MM.1S (cell line): ENCODE measurements at regions not wholly inside any gene's neighbourhood (a gene's known extent, or its start where the extent isn't known, plus 50 kb on each side); places are given as distances from the start of the nearest gene placed in this dataset.

Experiments
- DNase-seq: peaks from one replicate; pipeline ENCODE4 v3.0.0-alpha.2; 2015
- H2AFZ ChIP-seq: fragments of 300-600 bp; sonication (generic); 2 replicates; pipeline ENCODE4 v1.6.0; 2016; ENCODE audit warnings: antibody characterized with exemption, low read length
- H3F3A ChIP-seq: fragments of 300-600 bp; sonication (generic); 2 replicates; pipeline ENCODE4 v1.6.1; 2016; ENCODE audit warnings: mild to moderate bottlenecking, antibody characterized with exemption, low read length, moderate library complexity, mixed read lengths; ENCODE audit not compliant: insufficient read depth
- H3K27ac ChIP-seq: fragments of 300-600 bp; sonication (generic); 2 replicates; pipeline ENCODE4 v1.5.1; 2016; ENCODE audit warnings: mild to moderate bottlenecking, low read length
- H3K27me3 ChIP-seq: fragments of 300-600 bp; sonication (generic); replicated peaks from 2 replicates; pipeline ENCODE4 v1.6.0; 2016; ENCODE audit warnings: low read length; ENCODE audit not compliant: insufficient read depth
- H3K36me3 ChIP-seq: fragments of 300-600 bp; sonication (generic); replicated peaks from 2 replicates; pipeline ENCODE4 v1.6.1; 2016; ENCODE audit warnings: mild to moderate bottlenecking, low read length, mixed read lengths; ENCODE audit not compliant: insufficient read depth
- H3K4me1 ChIP-seq: fragments of 300-600 bp; sonication (generic); 2 replicates; pipeline ENCODE4 v1.6.1; 2016; ENCODE audit warnings: low read length, mixed read lengths
- H3K4me2 ChIP-seq: fragments of 300-600 bp; sonication (generic); 2 replicates; pipeline ENCODE4 v1.6.0; 2016; ENCODE audit warnings: low read depth, low read length
- H3K4me3 ChIP-seq: fragments of 300-600 bp; sonication (generic); 2 replicates; pipeline ENCODE4 v1.5.1; 2016; ENCODE audit warnings: low read length, mixed read lengths
- H3K79me2 ChIP-seq: fragments of 300-600 bp; sonication (generic); 2 replicates; pipeline ENCODE4 v1.6.1; 2016; ENCODE audit warnings: mixed run types, low read length, mixed read lengths
- H3K9ac ChIP-seq: fragments of 300-600 bp; sonication (generic); 2 replicates; pipeline ENCODE4 v1.6.1; 2016; ENCODE audit warnings: low read length, mixed read lengths
- H3K9me2 ChIP-seq: fragments of 300-600 bp; sonication (generic); replicated peaks from 2 replicates; pipeline ENCODE4 v1.6.1; 2016; ENCODE audit warnings: mild to moderate bottlenecking, low read length, mixed read lengths; ENCODE audit not compliant: insufficient read depth
- H3K9me3 ChIP-seq: fragments of 300-600 bp; sonication (generic); replicated peaks from 2 replicates; pipeline ENCODE4 v1.6.1; 2016; ENCODE audit warnings: mild to moderate bottlenecking, low read length, mixed read lengths; ENCODE audit not compliant: insufficient read depth
- H4K20me1 ChIP-seq: fragments of 300-600 bp; sonication (generic); 2 replicates; pipeline ENCODE4 v1.6.1; 2016; ENCODE audit warnings: mild to moderate bottlenecking, low read length, moderate library complexity, mixed read lengths; ENCODE audit not compliant: insufficient read depth
- EZH2 ChIP-seq: fragments of 300-600 bp; sonication (generic); optimal IDR thresholded peaks from 2 replicates; pipeline ENCODE3; 2017; ENCODE audit warnings: low read depth, mild to moderate bottlenecking, antibody characterized with exemption, low read length, mixed read lengths
- EZH2phosphoT487 ChIP-seq: fragments of 300-600 bp; sonication (generic); IDR thresholded peaks from 2 replicates; pipeline ENCODE4 v1.6.1; 2018; ENCODE audit warnings: antibody characterized with exemption, low read length
- TF ChIP-seq, protein P1 (sequence below): fragments of 300-600 bp; sonication (generic); IDR thresholded peaks from 2 replicates; pipeline ENCODE4 v1.5.1; 2016; ENCODE audit warnings: antibody characterized with exemption, low read length, mixed read lengths

DNA sequence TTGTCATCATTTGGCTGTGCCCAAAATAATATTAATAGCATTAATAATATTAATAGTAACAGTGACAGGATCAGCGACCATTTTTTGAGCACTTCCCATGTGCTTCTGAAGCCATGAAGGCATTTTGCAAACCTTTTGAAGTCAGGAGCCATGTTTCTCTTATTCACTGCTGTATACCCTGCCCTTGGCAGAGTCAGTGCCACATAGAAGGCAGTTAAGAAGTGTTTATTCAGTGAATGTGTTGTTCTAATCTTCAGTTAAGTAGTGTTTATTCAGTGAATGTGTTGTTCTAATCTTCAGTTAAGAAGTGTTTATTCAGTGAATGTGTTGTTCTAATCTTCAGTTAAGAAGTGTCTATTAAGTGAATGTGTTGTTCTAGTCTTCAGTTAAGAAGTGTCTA is 319.7 kb upstream of the NAV3 start:
- Histone ChIP-seq H3K4me3 (no peak overlapping the region), H2AFZ (no peak overlapping the region), H3K9me2 (no peaks in the 10 kb centered on the region), H4K20me1 (no peaks in the 10 kb centered on the region), H3K79me2 (no peaks in the 10 kb centered on the region), H3K4me2 (no peak overlapping the region), H3F3A (no peaks in the 10 kb centered on the region), H3K4me1 (no peaks in the 10 kb centered on the region), H3K9ac (no peak overlapping the region), H3K36me3 (no peaks in the 10 kb centered on the region), H3K27me3 (no peaks in the 10 kb centered on the region), H3K9me3 (no peaks in the 10 kb centered on the region), H3K27ac (no peak overlapping the region)
- TF ChIP-seq, protein P1, sequence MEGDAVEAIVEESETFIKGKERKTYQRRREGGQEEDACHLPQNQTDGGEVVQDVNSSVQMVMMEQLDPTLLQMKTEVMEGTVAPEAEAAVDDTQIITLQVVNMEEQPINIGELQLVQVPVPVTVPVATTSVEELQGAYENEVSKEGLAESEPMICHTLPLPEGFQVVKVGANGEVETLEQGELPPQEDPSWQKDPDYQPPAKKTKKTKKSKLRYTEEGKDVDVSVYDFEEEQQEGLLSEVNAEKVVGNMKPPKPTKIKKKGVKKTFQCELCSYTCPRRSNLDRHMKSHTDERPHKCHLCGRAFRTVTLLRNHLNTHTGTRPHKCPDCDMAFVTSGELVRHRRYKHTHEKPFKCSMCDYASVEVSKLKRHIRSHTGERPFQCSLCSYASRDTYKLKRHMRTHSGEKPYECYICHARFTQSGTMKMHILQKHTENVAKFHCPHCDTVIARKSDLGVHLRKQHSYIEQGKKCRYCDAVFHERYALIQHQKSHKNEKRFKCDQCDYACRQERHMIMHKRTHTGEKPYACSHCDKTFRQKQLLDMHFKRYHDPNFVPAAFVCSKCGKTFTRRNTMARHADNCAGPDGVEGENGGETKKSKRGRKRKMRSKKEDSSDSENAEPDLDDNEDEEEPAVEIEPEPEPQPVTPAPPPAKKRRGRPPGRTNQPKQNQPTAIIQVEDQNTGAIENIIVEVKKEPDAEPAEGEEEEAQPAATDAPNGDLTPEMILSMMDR: no peak
- TF ChIP-seq EZH2phosphoT487: no peak
- TF ChIP-seq EZH2: no peak
- no peak for DNase-seq

DNA sequence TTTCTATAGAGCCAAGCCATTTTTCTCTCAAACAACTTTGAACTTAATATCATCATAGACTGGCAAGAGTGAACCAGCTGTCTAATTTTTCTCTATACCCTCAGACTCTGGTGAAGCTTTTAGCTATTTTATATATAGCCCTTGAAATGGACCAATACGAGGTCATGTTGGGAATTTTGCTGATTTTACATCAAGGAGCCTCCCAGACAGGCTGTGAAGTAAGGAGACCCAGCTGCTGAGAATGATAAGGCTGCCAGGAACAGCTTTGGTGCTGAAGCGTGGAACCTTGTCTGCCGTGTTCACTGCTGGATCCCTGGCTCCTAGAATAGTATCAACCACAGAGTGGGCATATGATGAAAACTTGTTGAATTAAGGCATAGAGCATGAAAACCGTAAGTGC is 326.2 kb upstream of the NAV3 start:
- no peaks in the 10 kb centered on the region for H3F3A ChIP-seq
- no peak overlapping the region for H3K27ac ChIP-seq
- no peaks in the 10 kb centered on the region for H4K20me1 ChIP-seq
- H3K4me3 ChIP-seq: no peak overlapping the region
- no peaks in the 10 kb centered on the region for H3K36me3 ChIP-seq
- no peak overlapping the region for H2AFZ ChIP-seq
- TF ChIP-seq, protein P1: no peak
- no peak for TF ChIP-seq EZH2phosphoT487
- no peak for TF ChIP-seq EZH2
- no peaks in the 10 kb centered on the region for H3K27me3 ChIP-seq
- no peak overlapping the region for H3K4me2 ChIP-seq
- DNase-seq: no peak
- H3K9me3 ChIP-seq: no peaks in the 10 kb centered on the region
- H3K4me1 ChIP-seq: no peaks in the 10 kb centered on the region
- H3K9me2 ChIP-seq: no peaks in the 10 kb centered on the region
- H3K9ac ChIP-seq: no peak overlapping the region
- no peaks in the 10 kb centered on the region for H3K79me2 ChIP-seq

DNA sequence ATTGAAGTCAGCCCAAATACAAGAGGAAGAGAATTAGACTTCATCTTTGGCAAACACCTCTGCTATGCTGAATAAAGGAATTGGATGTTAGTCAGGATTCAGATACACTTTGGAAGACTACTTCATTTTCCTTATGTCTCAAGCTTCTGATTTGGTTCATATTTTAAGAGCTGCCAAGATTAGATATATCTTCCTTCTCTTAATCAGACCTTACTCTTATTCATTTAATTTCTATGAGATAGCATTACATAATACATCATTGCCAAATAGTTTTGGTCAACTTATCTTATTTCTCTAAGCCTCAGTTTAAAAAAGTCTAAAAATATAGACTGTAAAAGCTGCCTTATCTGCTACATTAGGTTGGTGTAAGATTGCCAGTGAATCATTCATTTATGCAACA is 330.6 kb upstream of the NAV3 start:
- Histone ChIP-seq H3K36me3 (no peaks in the 10 kb centered on the region), H3K4me3 (no peak overlapping the region), H3K9ac (no peak overlapping the region), H4K20me1 (no peaks in the 10 kb centered on the region), H3F3A (no peaks in the 10 kb centered on the region), H3K79me2 (no peaks in the 10 kb centered on the region), H3K27ac (no peak overlapping the region), H3K27me3 (no peaks in the 10 kb centered on the region), H3K9me2 (no peaks in the 10 kb centered on the region), H2AFZ (no peak overlapping the region), H3K4me2 (no peak overlapping the region), H3K4me1 (no peaks in the 10 kb centered on the region), H3K9me3 (no peaks in the 10 kb centered on the region)
- no peak for DNase-seq
- no peak for TF ChIP-seq EZH2phosphoT487

- no peak overlapping the region for H3K4me2 ChIP-seq
- TF ChIP-seq EZH2 (no peak), EZH2phosphoT487 (no peak)
- TF ChIP-seq, protein P1: no peak
These were observed 333.0 kb upstream of the NAV3 start for GRCh38 chr12:77497647-77498046.

More at GRCh38 chr12:77497647-77498046, 333.0 kb upstream of the NAV3 start:
- no peak overlapping the region for H3K4me3 ChIP-seq
- H3K36me3 ChIP-seq: no peaks in the 10 kb centered on the region
- no peaks in the 10 kb centered on the region for H3K27me3 ChIP-seq
- no peaks in the 10 kb centered on the region for H3K79me2 ChIP-seq
- H3K9me3 ChIP-seq: no peaks in the 10 kb centered on the region
- H2AFZ ChIP-seq: no peak overlapping the region
- H4K20me1 ChIP-seq: no peaks in the 10 kb centered on the region
- no peaks in the 10 kb centered on the region for H3K4me1 ChIP-seq
- no peaks in the 10 kb centered on the region for H3K9me2 ChIP-seq
- no peaks in the 10 kb centered on the region for H3F3A ChIP-seq
- no peak overlapping the region for H3K27ac ChIP-seq
- DNase-seq: no peak
- no peak overlapping the region for H3K9ac ChIP-seq
